AG20443 (cell line): ENCODE measurements at regions not wholly inside any gene's neighbourhood (a gene's known extent, or its start where the extent isn't known, plus 50 kb on each side); places are given as distances from the start of the nearest gene placed in this dataset.
"Not testable (repeated sequence)": the region's sequence is repeated elsewhere in the genome, so short reads cannot be mapped to it uniquely, and the experiment has no call there.

ENCODE experiments used
- DNase-seq: peaks from one replicate; pipeline ENCODE4 v3.0.0; 2012; ENCODE audit warnings: low spot score, mixed read lengths

- no peak for DNase-seq
Observed at GRCh38 chr7:68244389-68244788, 1247.8 kb downstream of the TYW1 start.

DNA sequence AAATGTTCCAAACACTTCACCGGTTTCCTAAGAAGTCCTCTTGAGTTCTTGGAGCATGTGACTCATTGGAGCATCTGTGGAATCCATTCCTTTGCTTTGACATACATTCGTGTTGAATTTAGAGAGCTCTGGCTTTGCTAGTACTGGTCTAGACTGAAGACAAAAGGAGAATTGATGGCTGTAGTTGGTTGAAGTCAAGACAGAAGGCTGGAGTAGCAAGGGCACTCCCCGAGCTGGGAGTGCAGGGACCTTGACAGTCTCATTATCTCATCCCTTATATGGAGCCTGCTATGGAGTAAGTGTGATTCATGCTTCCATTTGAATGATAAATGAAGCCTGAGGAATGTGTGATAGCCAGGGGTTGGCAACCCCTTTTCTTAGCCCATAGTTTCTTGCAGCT lies 1249.1 kb downstream of the TYW1 start:
- DNase-seq = no peak

- DNase-seq = no peak
Observed at GRCh38 chr7:68246189-68246633, 1249.6 kb downstream of the TYW1 start.

- DNase-seq = no peak
Observed at GRCh38 chr7:68247126-68247525, 1250.5 kb downstream of the TYW1 start.

DNA sequence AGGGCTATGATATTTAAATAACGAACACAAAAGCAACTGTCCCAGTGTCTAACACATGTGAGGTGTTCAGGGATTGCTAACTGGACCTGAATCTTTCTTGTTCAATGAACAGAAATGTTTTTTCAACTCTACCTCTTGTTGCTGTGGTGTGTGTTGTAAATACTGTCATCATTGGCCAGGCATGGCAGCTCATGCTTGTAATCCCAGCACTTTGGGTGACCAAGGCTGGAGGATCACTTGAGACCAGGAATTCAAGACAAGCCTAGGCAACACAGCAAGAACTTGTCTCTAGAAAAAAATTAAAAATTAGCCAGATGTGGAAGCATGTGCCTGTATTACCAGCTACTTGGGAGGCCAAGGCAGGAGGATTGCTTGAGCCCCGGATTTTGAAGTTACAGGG lies 1250.9 kb downstream of the TYW1 start:
- no peak for DNase-seq

- no peak for DNase-seq
Observed at GRCh38 chr7:68248973-68249372, 1252.3 kb downstream of the TYW1 start.

GRCh38 chr7:68249611-68250010 lies 1253.0 kb downstream of the TYW1 start:
- DNase-seq = no peak

- no peak for DNase-seq
Observed at GRCh38 chr7:68250143-68250542, 1253.5 kb downstream of the TYW1 start.

- not testable (repeated sequence) for DNase-seq
Observed at GRCh38 chr7:68254815-68255214, 1258.2 kb downstream of the TYW1 start.

DNA sequence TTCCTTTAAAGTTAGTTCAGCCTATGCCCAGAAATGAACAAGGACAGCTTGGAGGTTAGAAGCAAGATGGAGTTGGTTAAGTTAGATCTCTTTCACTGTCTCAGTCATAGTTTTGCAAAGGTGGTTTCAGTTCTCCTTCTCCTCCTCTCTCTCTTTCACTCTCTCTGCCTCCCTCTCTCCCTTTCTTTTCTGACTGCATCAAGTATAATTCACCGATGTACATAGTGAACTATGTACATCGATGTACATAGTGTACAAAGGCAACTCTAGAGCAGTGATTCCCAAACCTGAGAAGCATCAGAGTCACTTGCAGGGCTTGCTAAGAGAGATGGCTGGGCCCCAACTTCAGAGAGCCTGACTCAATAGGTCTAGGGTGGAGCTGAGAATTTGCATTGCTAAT lies 1259.7 kb downstream of the TYW1 start:
- no peak for DNase-seq

- no peak for DNase-seq
Observed at GRCh38 chr7:68258609-68259008, 1262.0 kb downstream of the TYW1 start.

DNA sequence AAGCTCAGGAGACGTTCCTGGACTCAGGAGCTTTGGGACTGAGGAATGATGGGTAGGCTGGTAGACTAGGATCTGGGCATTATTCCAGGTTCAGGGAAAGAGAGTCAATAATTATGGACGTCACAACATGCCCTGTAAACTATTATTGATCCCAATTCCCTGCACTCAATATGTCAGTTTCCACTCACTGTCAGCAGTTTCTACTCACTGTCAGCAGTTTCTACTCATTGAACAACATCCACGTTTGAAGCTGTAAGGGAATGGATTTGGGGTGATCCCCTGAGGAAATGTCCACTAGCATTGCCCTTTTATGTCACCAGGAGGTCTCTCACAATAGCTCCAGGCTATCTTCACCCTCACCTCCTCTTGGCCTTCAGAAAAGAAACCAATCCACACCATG lies 1268.6 kb downstream of the TYW1 start:
- no peak for DNase-seq

- no peak for DNase-seq
Observed at GRCh38 chr7:68266004-68266579, 1269.5 kb downstream of the TYW1 start.

DNA sequence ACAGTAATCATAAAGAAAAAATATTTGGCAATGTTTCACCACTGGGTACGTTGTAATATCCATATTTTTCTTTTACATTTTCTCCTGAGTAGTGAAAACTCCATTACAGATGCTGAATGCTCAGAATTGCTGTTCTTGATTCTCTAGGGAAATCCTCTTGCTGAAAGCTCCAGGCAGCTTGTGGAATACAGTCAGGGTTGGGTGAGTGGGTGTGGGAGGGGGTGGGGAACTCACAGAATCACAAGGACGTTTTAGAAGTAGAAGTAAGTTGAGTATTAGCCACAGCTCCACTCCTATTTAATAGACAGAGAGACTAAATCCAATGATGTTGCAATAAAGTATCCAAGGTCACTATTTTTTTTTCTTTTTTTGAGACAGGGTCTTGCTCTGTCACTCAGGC lies 1270.9 kb downstream of the TYW1 start:
- no peak for DNase-seq

DNA sequence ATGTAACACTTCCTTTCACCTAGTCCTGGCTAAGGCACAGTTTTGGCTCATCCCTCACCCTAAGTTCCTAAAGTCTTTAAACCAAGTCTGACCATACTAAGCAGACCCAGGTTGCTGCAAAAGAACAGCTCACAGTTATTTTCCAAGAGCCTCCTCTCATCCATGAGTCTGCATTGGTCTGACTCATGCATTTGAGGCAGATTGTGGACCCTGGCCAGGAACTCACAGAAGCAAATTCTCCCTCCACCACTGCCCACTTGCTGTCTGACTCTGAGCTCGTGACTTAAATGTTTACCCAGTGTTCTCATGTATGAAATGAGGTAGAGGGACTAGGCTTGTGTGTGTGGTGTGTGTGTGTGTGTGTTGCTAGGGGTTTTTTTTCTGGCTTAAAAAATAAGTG lies 1272.8 kb downstream of the TYW1 start:
- DNase-seq = peak; percentile 30

GRCh38 chr7:68272507-68272906 lies 1275.9 kb downstream of the TYW1 start:
- DNase-seq = no peak

DNA sequence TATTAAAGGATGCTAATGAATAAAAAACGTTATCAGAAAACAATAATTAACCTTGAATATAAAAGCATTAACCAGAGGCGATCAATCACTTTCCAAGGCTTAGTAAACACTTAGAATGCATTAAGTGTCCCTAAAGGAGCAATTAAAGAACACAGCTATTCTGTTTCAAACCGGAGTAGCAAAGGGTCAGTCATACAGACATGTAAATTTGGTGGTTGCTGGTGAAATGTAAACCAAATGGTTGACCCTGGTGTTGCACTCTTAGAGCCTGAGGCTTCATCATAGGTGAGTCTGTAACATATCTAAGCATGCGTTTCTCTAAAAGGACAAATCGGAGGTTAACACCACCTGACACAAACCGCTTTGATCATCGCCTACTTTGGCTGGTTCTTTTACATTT lies 1280.1 kb downstream of the TYW1 start:
- DNase-seq = no peak

DNA sequence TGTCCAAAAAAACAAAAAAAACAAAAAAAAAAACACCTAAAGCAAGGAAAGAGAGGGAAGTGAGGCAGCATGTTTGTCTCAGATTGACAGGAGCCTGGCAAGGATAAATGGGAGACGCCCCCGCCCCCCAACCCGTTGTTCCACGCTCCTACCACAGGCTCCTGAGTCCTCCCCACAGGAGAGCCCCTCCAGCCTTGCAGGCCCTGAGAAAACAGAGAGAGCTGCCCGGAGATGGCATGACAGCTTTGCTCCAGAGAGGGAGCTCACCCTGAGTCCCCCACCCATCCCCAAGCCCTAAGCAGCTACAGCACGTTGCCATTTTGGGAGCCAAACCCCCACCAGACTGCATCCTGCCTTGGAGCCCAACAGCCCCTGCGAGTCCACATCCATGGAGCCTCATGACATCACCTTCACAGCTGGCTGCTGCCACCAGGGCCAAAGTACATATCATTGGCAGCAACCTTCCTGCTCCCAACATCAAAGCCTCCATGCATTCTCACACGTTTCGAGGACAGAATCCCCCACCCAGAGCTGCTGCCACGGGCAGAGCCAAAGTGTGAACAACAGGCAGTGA lies 1283.3 kb downstream of the TYW1 start:
- DNase-seq = no peak

DNA sequence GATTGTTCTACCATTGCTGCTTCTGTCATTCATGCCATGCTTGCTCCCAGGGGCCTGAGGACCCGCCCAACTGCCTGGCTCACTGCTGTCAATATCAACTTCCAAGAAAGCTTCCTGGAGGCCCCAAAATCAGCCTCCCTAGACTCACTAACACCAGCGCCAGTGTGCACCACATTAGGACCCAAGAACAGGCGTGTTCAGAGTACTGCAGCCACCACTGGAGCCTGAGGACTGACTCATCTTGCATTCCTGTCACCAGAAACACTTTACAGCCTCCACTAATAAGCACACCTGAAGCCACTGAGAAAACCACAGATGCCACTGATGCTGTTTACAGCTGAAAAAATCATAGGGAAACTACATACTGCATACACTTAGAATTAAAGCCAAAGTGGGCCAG lies 1284.3 kb downstream of the TYW1 start:
- no peak for DNase-seq

DNA sequence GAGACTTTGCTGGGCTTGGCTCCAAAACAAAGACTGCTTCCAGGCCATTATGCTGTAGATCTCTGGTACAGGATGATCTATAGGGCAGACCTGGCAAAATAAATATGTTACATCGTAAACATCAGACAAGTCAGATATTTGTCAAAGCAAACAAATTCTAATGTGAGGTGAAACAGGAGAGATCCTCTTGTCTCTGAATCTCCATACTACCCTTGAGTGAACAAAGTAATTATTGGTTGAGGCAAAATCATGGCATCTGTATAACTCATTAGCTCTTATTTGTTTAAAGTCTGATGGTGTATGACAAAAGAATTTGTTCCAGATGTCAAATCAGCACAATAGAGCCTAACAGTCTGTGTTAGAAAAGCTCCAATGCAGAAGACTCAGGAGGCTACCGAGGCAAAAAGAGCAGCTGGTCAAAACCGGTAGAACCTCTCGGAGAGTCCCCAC lies 1291.5 kb downstream of the TYW1 start:
- no peak for DNase-seq

GRCh38 chr7:68291710-68292109 lies 1295.1 kb downstream of the TYW1 start:
- no peak for DNase-seq

DNA sequence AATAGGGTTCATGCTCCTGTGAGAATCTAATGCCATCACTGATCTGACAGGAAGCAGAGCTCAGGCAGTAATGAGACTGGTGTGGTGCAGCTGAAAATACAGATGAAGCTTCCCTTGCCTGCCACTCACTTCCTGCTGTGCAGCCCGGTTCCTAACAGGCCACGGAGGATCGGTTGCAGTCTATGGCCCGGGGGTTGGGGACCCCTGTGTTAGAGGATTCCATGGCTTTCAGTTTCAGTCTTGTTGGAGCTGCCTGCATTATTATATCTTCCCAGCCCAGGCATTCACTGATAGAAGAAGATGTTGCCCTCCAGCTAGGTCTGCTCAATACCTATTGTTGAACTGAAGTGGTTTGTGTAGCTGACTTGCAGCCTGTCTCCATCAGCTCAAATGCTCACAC lies 1298.8 kb downstream of the TYW1 start:
- no peak for DNase-seq

GRCh38 chr7:68304536-68304935 lies 1293.7 kb upstream of the AUTS2 start:
- DNase-seq = no peak

DNA sequence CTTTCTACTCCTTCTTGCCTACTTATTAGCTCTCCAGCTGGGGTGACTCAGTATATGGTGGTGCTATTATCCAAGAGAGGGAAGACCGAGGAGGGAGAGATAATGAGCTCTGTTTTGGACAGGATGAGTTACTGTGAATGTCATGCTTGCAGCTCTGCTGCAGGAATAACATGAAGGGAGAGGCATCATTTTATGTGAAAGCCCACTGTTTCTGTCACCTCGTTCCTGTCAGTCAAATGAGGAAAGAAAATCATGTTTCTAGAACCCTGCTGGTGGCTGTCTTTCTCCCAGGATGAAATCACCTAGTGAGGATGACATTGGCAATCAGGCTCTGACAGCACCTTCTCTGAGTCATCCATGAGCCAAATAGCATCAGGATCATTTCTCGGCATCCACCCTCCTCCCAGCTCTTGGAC lies 1291.6 kb upstream of the AUTS2 start:
- DNase-seq = no peak
